Tibial artery (tissue), 4 donors: ENCODE measurements at regions not wholly inside any gene's neighbourhood (a gene's known extent, or its start where the extent isn't known, plus 50 kb on each side); places are given as distances from the start of the nearest gene placed in this dataset.

Experiments
- DNase-seq, 2 donors: peaks; one replicate each; pipeline ENCODE4 v3.0.0-alpha.2; 2019
- H3K27ac ChIP-seq, 2 donors: fragments of 200-600 bp; sonication (generic) in 1 of 2; 1 replicate in 1 of 2; 2 replicates in 1 of 2; pipeline ENCODE4 v1.5.1; 2018 to 2019; ENCODE audit warnings: mild to moderate bottlenecking in 1 of 2
- H3K27me3 ChIP-seq, 2 donors: fragments of 200-600 bp; sonication (generic) in 1 of 2; one replicate each; pipeline versions ENCODE4 v1.5.1 to v1.6.0; 2016 to 2019
- H3K36me3 ChIP-seq, 3 donors: fragments of 200-600 bp; sonication (generic) in 2 of 3; one replicate each; pipeline ENCODE4 v1.5.1; 2016 to 2019; ENCODE audit warnings: mild to moderate bottlenecking in 2 of 3
- H3K4me1 ChIP-seq, 4 donors: fragments of 200-600 bp; sonication (generic) in 2 of 4; 1 replicate in 3 of 4; 2 replicates in 1 of 4; pipeline ENCODE4 v1.5.1; 2016 to 2019
- H3K4me3 ChIP-seq, 2 donors: fragments of 200-600 bp; sonication (generic) in 1 of 2; 1 replicate in 1 of 2; 2 replicates in 1 of 2; pipeline ENCODE4 v1.5.1; 2018 to 2019; ENCODE audit warnings: mild to moderate bottlenecking in 2 of 2
- H3K9me3 ChIP-seq, 3 donors: fragments of 200-600 bp; sonication (generic) in 1 of 3; one replicate each; pipeline ENCODE4 v1.5.1; 2016 to 2019
- intact Hi-C: fragments of 100-400 bp; cut with DNase I; formaldehyde crosslinking; loops from one replicate; pipeline ENCODE4 v1.15.0; 2023; ENCODE audit warnings: low total_unique reads
- TF ChIP-seq, protein P1 (sequence below), 2 experiments: fragments of 200-600 bp in 1 of 2; fragments of 450-650 bp in 1 of 2; IDR thresholded peaks; one replicate each; pipeline ENCODE4 v1.5.1; 2017 to 2019; ENCODE audit warnings: antibody characterized with exemption in 2 of 2, mild to moderate bottlenecking in 1 of 2, moderate library complexity in 1 of 2

- DNase-seq, result no peak
- H3K36me3 ChIP-seq, result no peaks in the 10 kb centered on the region
- H3K9me3 ChIP-seq, result peaks cover 0 to 5% (median 2%) of the 10 kb centered on the region in 3 donors
- no peak overlapping the region for H3K4me3 ChIP-seq
- TF ChIP-seq, protein P1, sequence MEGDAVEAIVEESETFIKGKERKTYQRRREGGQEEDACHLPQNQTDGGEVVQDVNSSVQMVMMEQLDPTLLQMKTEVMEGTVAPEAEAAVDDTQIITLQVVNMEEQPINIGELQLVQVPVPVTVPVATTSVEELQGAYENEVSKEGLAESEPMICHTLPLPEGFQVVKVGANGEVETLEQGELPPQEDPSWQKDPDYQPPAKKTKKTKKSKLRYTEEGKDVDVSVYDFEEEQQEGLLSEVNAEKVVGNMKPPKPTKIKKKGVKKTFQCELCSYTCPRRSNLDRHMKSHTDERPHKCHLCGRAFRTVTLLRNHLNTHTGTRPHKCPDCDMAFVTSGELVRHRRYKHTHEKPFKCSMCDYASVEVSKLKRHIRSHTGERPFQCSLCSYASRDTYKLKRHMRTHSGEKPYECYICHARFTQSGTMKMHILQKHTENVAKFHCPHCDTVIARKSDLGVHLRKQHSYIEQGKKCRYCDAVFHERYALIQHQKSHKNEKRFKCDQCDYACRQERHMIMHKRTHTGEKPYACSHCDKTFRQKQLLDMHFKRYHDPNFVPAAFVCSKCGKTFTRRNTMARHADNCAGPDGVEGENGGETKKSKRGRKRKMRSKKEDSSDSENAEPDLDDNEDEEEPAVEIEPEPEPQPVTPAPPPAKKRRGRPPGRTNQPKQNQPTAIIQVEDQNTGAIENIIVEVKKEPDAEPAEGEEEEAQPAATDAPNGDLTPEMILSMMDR (IDR thresholded peaks at IDR 0.05), result no peak
- H3K27ac ChIP-seq, result no peak overlapping the region
- intact Hi-C loops, result no loop called here
- H3K4me1 ChIP-seq, result no peaks in the 10 kb centered on the region
- H3K27me3 ChIP-seq, result peaks cover 0 to 29% of the 10 kb centered on the region in 2 donors
These were observed 102.7 kb upstream of the SIM2 start for GRCh38 chr21:36596174-36596573.

DNA sequence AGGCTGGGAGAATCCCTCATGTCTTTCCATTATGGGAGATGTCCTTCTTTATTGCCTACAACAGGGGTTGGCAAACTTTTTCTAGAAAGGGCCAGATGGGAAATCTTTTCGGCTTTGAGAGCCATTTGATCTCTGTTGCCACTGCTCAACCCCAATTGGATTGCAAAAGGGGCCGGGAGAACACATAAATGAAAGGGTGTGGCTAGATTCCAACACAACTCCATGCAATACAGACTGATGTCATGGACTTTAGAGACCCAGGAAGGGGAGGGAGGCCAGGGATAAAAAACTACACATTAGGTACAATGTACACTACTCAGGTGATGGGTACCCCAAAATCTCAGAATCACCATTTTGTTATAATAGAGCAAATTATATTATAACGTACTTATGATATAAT is 97.6 kb upstream of the SIM2 start:
- intact Hi-C loops, result no loop called here

DNA sequence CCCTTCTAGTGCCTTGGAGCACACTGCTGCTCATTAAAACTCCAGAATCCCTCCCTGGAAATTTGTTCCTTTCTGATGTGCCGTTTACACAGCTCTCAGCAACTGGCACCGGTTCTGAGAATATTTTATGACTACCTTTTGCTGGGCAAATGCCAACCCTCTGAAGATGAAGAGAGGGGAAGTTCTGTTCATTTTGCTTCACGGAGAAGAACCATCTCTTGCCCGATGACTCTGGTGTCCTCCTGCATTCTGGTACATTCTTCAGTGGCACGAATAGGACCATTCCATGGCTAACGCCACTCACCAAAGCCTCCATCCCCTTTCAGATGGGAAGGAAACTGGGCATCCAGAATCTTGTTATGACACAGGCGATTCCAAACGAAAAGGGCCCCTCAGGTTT is 96.2 kb upstream of the SIM2 start:
- no peak for DNase-seq
- H3K27me3 ChIP-seq, result peaks cover 0 to 41% of the 10 kb centered on the region in 2 donors
- H3K9me3 ChIP-seq, result peaks cover 0 to 5% (median 2%) of the 10 kb centered on the region in 3 donors
- intact Hi-C loops, result no loop called here
- TF ChIP-seq, protein P1 (IDR thresholded peaks at IDR 0.05), result no peak
- H3K27ac ChIP-seq, result no peak overlapping the region
- no peaks in the 10 kb centered on the region for H3K36me3 ChIP-seq
- no peak overlapping the region for H3K4me3 ChIP-seq
- H3K4me1 ChIP-seq, result no peaks in the 10 kb centered on the region

More for the DNA sequence above, 97.6 kb upstream of the SIM2 start:
- Histone ChIP-seq H3K36me3 (no peaks in the 10 kb centered on the region), H3K27me3 (peaks cover 0 to 43% of the 10 kb centered on the region in 2 donors), H3K9me3 (peaks cover 0 to 5% (median 2%) of the 10 kb centered on the region in 3 donors), H3K4me1 (no peaks in the 10 kb centered on the region), H3K4me3 (no peak overlapping the region), H3K27ac (no peak overlapping the region)
- TF ChIP-seq, protein P1 (IDR thresholded peaks at IDR 0.05), result no peak
- DNase-seq, result no peak

GRCh38 chr21:36603221-36603620 is 95.7 kb upstream of the SIM2 start:
- Histone ChIP-seq H3K4me3 (no peak overlapping the region), H3K4me1 (no peaks in the 10 kb centered on the region), H3K36me3 (no peaks in the 10 kb centered on the region), H3K27me3 (peaks cover 0 to 41% of the 10 kb centered on the region in 2 donors), H3K27ac (no peak overlapping the region), H3K9me3 (peaks cover 0 to 5% (median 2%) of the 10 kb centered on the region in 3 donors)
- no peak for DNase-seq
- TF ChIP-seq, protein P1 (IDR thresholded peaks at IDR 0.05), result no peak
- intact Hi-C loops, result no loop called here

DNA sequence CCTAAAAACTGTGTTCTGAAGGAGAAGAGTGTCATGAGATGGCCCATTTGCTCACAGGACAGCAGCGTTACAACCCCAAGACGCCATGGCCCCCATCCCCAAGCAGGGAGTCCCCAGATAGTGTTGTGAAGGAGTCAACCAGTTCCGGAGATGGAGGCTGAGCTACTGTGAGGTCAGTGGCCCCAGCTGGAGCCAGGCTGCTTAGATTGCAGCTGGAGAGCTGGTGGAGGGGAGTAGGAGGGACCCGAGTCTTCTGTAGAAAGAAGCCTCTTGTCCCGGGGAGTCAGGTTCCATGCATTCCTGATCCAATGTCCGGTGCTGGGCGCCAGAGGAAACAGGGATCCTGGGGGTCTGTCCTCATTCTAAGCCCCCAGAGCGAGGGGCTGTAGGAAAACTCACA is 93.5 kb upstream of the SIM2 start:
- intact Hi-C loops, result loop anchor here (5.0 kb wide), 1 partner anchor 1563 kb away; no protein-coding TSS in a partner anchor
- H3K9me3 ChIP-seq, result no peaks in the 10 kb centered on the region
- H3K4me1 ChIP-seq, result no peaks in the 10 kb centered on the region
- H3K27ac ChIP-seq, result no peak overlapping the region
- H3K27me3 ChIP-seq, result peaks cover 0 to 38% of the 10 kb centered on the region in 2 donors
- TF ChIP-seq, protein P1 (IDR thresholded peaks at IDR 0.05), result no peak
- H3K4me3 ChIP-seq, result no peak overlapping the region
- H3K36me3 ChIP-seq, result no peaks in the 10 kb centered on the region
- no peak for DNase-seq
